A673 (cell line): ENCODE measurements at regions not wholly inside any gene's neighbourhood (a gene's known extent, or its start where the extent isn't known, plus 50 kb on each side); places are given as distances from the start of the nearest gene placed in this dataset.

Experiments used
- BruUV-seq: library from RNA; stranded (reverse); fragments of 400-500 nt; replicated peaks from 2 replicates; lab custom pipeline; 2021; lab: Mats Ljungman, UMichigan
- CTCF ChIA-PET: fragments of 300-600 bp; sonication (Branson Sonifier 250); formaldehyde crosslinking; loops from one replicate; lab custom pipeline; 2022; ENCODE audit warnings: antibody characterized with exemption; lab: Charles Lee
- POLR2A ChIA-PET: fragments of 300-600 bp; sonication (Branson Sonifier 250); formaldehyde crosslinking; loops from one replicate; lab custom pipeline; 2022; ENCODE audit warnings: antibody characterized with exemption; ENCODE audit not compliant: low non-redundant PET; lab: Charles Lee
- DNase-seq: peaks from one replicate; pipeline ENCODE4 v3.0.0-alpha.2; 2015; ENCODE audit warnings: low spot score
- H3K27ac ChIP-seq: fragments of 200-600 bp; sonication (generic); 2 replicates; pipeline ENCODE4 v1.5.1; 2016; ENCODE audit warnings: mixed run types, low read depth, mild to moderate bottlenecking, mixed read lengths, antibody characterized with exemption, low read length; ENCODE audit not compliant: poor library complexity, severe bottlenecking
- H3K27me3 ChIP-seq: fragments of 200-600 bp; sonication (generic); replicated peaks from 2 replicates; pipeline ENCODE4 v1.6.1; 2017; ENCODE audit warnings: mixed run types, low read depth, mild to moderate bottlenecking, mixed read lengths, antibody characterized with exemption, low read length; ENCODE audit not compliant: insufficient read depth, poor library complexity
- H3K36me3 ChIP-seq: fragments of 200-600 bp; sonication (generic); 2 replicates; pipeline ENCODE4 v1.6.1; 2016; ENCODE audit warnings: mixed run types, mild to moderate bottlenecking, mixed read lengths, antibody characterized with exemption, low read length; ENCODE audit not compliant: insufficient read depth, poor library complexity, severe bottlenecking
- H3K4me1 ChIP-seq: fragments of 200-600 bp; sonication (generic); 2 replicates; pipeline ENCODE4 v1.6.1; 2017; ENCODE audit warnings: mixed run types, mild to moderate bottlenecking, mixed read lengths, antibody characterized with exemption, low read length; ENCODE audit not compliant: insufficient read depth, poor library complexity, severe bottlenecking
- H3K4me3 ChIP-seq: fragments of 200-600 bp; sonication (generic); 2 replicates; pipeline ENCODE4 v1.5.1; 2016; ENCODE audit warnings: low read depth, mixed run types, mild to moderate bottlenecking, mixed read lengths, low read length; ENCODE audit not compliant: poor library complexity, severe bottlenecking
- H3K9me3 ChIP-seq: fragments of 200-600 bp; sonication (generic); 2 replicates; pipeline ENCODE4 v1.6.1; 2016; ENCODE audit warnings: mixed run types, low read depth, mild to moderate bottlenecking, mixed read lengths, antibody characterized with exemption, low read length; ENCODE audit not compliant: poor library complexity, severe bottlenecking
- CTCF ChIP-seq: fragments of 300-800, 200-600 bp; sonication (generic); conservative IDR thresholded peaks from 2 replicates; pipeline ENCODE4 v1.5.1; 2017; ENCODE audit warnings: low read depth, mild to moderate bottlenecking, antibody characterized with exemption, low read length, moderate library complexity, mixed read lengths
- EZH2 ChIP-seq: fragments of 200-600 bp; sonication (generic); IDR thresholded peaks from 2 replicates; pipeline ENCODE4 v1.6.1; 2017; ENCODE audit warnings: borderline replicate concordance, low read depth, mild to moderate bottlenecking, mixed read lengths, antibody characterized with exemption, low read length; ENCODE audit not compliant: poor library complexity, severe bottlenecking
- intact Hi-C: fragments of 100-400 bp; cut with micrococcal nuclease; formaldehyde crosslinking; loops from one replicate; pipeline ENCODE4 v1.10.0; 2022; ENCODE audit not compliant: unreplicated experiment

GRCh38 chr20:11332381-11332780 lies 585.3 kb upstream of the BTBD3 start:
- Histone ChIP-seq H3K4me3 (no peak overlapping the region), H3K4me1 (no peaks in the 10 kb centered on the region), H3K9me3 (no peaks in the 10 kb centered on the region), H3K27me3 (no peaks in the 10 kb centered on the region), H3K36me3 (no peaks in the 10 kb centered on the region), H3K27ac (no peak overlapping the region)
- BruUV-seq = no TSS peak
- TF ChIP-seq EZH2 = no peak
- no peak for TF ChIP-seq CTCF
- ChIA-PET POLR2A (no interaction called here), CTCF (no interaction called here)
- intact Hi-C loops = no loop called here
- no peak for DNase-seq

- BruUV-seq = no TSS peak
- H3K27ac ChIP-seq = no peak overlapping the region
- no peaks in the 10 kb centered on the region for H3K9me3 ChIP-seq
- no peaks in the 10 kb centered on the region for H3K4me1 ChIP-seq
- TF ChIP-seq EZH2 (no peak), CTCF (no peak)
- no peak overlapping the region for H3K4me3 ChIP-seq
- CTCF ChIA-PET = no interaction called here
- POLR2A ChIA-PET = no interaction called here
- no peak for DNase-seq
- no peaks in the 10 kb centered on the region for H3K36me3 ChIP-seq
- intact Hi-C loops = no loop called here
- H3K27me3 ChIP-seq = no peaks in the 10 kb centered on the region
These were observed 584.1 kb upstream of the BTBD3 start for GRCh38 chr20:11333634-11334033.

DNA sequence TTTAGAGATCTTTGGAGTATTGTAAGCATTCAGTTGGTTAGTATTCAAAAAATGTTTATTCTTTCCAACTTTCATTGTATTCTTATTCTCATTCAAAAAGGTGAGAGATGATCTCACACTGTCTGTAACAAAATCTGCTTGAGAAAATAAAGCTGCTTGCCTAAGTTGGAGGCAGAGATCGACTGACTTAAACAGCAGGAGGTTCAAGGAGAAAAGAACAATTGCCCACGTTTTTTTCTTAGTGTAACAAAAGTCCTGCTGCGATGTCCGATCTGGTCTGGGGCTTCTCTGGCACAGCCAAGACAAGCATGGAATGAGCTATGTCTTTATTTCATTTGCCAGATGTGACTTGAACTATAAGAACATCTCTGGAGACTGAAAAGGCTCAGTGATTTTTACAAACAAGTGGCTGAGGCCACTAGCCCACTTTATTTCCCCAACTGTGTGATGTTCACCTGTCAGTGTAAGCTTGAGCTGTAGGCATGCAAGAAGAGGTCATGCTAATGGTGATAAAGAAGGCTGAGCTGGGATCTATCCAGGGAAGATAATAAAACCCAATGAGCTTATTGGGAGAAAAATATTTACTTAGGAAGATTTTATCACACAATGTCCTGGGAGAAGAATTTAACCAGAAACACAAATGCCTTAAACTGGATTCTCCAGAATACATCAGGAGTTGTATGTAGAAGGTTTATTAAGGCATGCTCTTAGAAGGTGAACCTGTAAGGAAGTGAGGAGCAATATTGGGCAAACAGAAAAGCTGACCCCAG lies 580.1 kb upstream of the BTBD3 start:
- no peaks in the 10 kb centered on the region for H3K27me3 ChIP-seq
- ChIA-PET POLR2A (no interaction called here), CTCF (no interaction called here)
- H3K36me3 ChIP-seq = no peaks in the 10 kb centered on the region
- intact Hi-C loops = no loop called here
- no peak overlapping the region for H3K27ac ChIP-seq
- DNase-seq = no peak
- no TSS peak for BruUV-seq
- H3K4me3 ChIP-seq = no peak overlapping the region
- H3K4me1 ChIP-seq = no peaks in the 10 kb centered on the region
- H3K9me3 ChIP-seq = no peaks in the 10 kb centered on the region
- TF ChIP-seq EZH2 (no peak), CTCF (no peak)
